Body of pancreas (tissue), 4 donors: ENCODE measurements at regions not wholly inside any gene's neighbourhood (a gene's known extent, or its start where the extent isn't known, plus 50 kb on each side); places are given as distances from the start of the nearest gene placed in this dataset.

Experiments
- ATAC-seq: fragments of 150-250 bp; one replicate; pipeline ENCODE4 v1.9.1; 2016
- DNase-seq, 4 donors: peaks; one replicate each; pipeline ENCODE4 v3.0.0-alpha.2; 2019
- H3K27ac ChIP-seq, 4 donors: fragments of 200-600 bp; sonication (generic); 1 replicate in 3 of 4; 2 replicates in 1 of 4; pipeline versions ENCODE4 v1.5.1 to v1.6.1; 2016 to 2019; ENCODE audit warnings: mild to moderate bottlenecking in 1 of 4, mixed read lengths in 1 of 4, moderate library complexity in 1 of 4
- H3K27me3 ChIP-seq, 2 donors: fragments of 200-600 bp; sonication (generic); one replicate each; pipeline ENCODE4 v1.6.0; 2016; ENCODE audit warnings: mild to moderate bottlenecking in 1 of 2
- H3K36me3 ChIP-seq, 2 donors: fragments of 200-600 bp; sonication (generic); replicated peaks in 1 of 2; 2 replicates each; pipeline ENCODE4 v1.5.1; 2016; ENCODE audit warnings: low read depth in 2 of 2; ENCODE audit not compliant: insufficient read depth in 1 of 2
- H3K4me1 ChIP-seq: fragments of 200-600 bp; sonication (generic); one replicate; pipeline ENCODE4 v1.6.0; 2016
- H3K4me3 ChIP-seq, 2 donors: fragments of 200-600 bp; sonication (generic); 1 replicate in 1 of 2; 2 replicates in 1 of 2; pipeline ENCODE4 v1.5.1; 2016 to 2019
- H3K9me3 ChIP-seq, 3 donors: fragments of 200-600 bp; sonication (generic); 1 replicate in 2 of 3; 2 replicates in 1 of 3; pipeline ENCODE4 v1.5.1; 2016
- POLR2A ChIP-seq, 3 donors: fragments of 450-650 bp; IDR thresholded peaks; one replicate each; pipeline ENCODE4 v1.6.1; 2016; ENCODE audit warnings: antibody characterized with exemption in 3 of 3, mild to moderate bottlenecking in 2 of 3
- WGBS, 2 donors: methylation state at CpG; one replicate each; pipeline ENCODE4 v1.1.5; 2017; 5-methylcytosine and 5-hydroxymethylcytosine counted together
- intact Hi-C: fragments of 100-400 bp; cut with DNase I; formaldehyde crosslinking; loops from one replicate; pipeline ENCODE4 v1.15.1; 2023
- TF ChIP-seq, protein P1 (sequence below), 7 experiments: fragments of 450-650 bp in 4 of 7; fragments of 200-600 bp in 3 of 7; sonication (generic) in 3 of 7; IDR thresholded peaks; one replicate each; pipeline ENCODE4 v1.5.1; 2016 to 2019; ENCODE audit warnings: antibody characterized with exemption in 7 of 7

- DNase-seq (no peak), ATAC-seq (no peak)
- Histone ChIP-seq H3K9me3 (no peaks in the 10 kb centered on the region), H3K27ac (no peak overlapping the region), H3K27me3 (no peaks in the 10 kb centered on the region), H3K4me3 (no peak overlapping the region), H3K4me1 (no peaks in the 10 kb centered on the region), H3K36me3 (no peaks in the 10 kb centered on the region)
- intact Hi-C loops: no loop called here
- WGBS, 2 donors: 92 to 98% methylated on average over 2 of the region's 2 CpGs
- TF ChIP-seq POLR2A (IDR thresholded peaks at IDR 0.05): no peak
- TF ChIP-seq, protein P1, sequence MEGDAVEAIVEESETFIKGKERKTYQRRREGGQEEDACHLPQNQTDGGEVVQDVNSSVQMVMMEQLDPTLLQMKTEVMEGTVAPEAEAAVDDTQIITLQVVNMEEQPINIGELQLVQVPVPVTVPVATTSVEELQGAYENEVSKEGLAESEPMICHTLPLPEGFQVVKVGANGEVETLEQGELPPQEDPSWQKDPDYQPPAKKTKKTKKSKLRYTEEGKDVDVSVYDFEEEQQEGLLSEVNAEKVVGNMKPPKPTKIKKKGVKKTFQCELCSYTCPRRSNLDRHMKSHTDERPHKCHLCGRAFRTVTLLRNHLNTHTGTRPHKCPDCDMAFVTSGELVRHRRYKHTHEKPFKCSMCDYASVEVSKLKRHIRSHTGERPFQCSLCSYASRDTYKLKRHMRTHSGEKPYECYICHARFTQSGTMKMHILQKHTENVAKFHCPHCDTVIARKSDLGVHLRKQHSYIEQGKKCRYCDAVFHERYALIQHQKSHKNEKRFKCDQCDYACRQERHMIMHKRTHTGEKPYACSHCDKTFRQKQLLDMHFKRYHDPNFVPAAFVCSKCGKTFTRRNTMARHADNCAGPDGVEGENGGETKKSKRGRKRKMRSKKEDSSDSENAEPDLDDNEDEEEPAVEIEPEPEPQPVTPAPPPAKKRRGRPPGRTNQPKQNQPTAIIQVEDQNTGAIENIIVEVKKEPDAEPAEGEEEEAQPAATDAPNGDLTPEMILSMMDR (IDR thresholded peaks at IDR 0.05): no peak
Measured at GRCh38 chr14:84252706-84253105, 1277.2 kb upstream of the FLRT2 start.

DNA sequence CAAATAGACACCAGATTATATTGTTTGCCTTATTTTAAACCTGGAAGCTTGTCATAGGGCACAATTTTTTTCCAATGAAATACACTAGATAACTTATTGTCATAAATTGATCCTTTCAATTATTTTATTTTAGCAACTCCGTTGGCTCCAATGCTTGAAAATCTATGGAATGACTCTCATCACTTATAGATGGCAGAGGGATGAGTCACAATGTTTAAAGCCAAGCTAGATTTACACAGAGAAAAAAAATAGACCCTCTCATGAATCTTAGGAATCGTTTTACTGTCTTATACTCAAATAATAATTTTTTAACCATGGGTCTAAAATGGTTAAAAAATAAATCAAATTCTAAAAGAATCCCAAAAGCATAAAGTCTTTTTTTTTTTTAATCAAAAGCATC is 1276.6 kb upstream of the FLRT2 start:
- ATAC-seq: no peak
- DNase-seq: no peak
- H3K27me3 ChIP-seq: no peaks in the 10 kb centered on the region
- WGBS, 2 donors: 82 to 86% methylated on average over 2 of the region's 2 CpGs
- no peak overlapping the region for H3K27ac ChIP-seq
- intact Hi-C loops: no loop called here
- TF ChIP-seq POLR2A (IDR thresholded peaks at IDR 0.05): no peak
- TF ChIP-seq, protein P1 (IDR thresholded peaks at IDR 0.05): no peak
- no peak overlapping the region for H3K4me3 ChIP-seq
- no peaks in the 10 kb centered on the region for H3K4me1 ChIP-seq
- no peaks in the 10 kb centered on the region for H3K36me3 ChIP-seq
- no peaks in the 10 kb centered on the region for H3K9me3 ChIP-seq

DNA sequence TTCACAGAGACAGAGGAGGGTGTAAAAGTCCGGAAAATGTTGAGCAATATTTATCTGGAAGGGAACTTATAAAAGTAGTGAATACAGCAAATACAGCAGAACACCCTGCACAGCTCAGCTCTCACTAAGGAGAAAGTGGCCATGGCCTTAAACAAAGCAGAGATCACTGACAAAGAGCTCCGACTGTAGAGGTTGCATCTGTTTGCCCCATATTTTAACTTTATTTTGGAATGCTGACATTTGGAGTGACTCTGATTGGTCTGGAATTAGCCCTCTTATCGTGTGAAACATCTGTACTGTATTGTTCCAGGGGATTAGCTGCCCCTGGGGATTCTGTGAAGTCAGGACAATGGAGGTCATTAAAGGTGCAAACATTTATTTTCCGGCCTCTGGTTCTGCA is 1275.7 kb upstream of the FLRT2 start:
- no peaks in the 10 kb centered on the region for H3K4me1 ChIP-seq
- ATAC-seq: peak; percentile 47
- H3K4me3 ChIP-seq: no peak overlapping the region
- no peak overlapping the region for H3K27ac ChIP-seq
- TF ChIP-seq, protein P1 (IDR thresholded peaks at IDR 0.05): no peak
- TF ChIP-seq POLR2A (IDR thresholded peaks at IDR 0.05): no peak
- no peaks in the 10 kb centered on the region for H3K36me3 ChIP-seq
- DNase-seq: no peak
- H3K9me3 ChIP-seq: no peaks in the 10 kb centered on the region
- WGBS, 2 donors: 44 to 47% methylated on average over 4 of the region's 4 CpGs
- H3K27me3 ChIP-seq: no peaks in the 10 kb centered on the region
- intact Hi-C loops: no loop called here

DNA sequence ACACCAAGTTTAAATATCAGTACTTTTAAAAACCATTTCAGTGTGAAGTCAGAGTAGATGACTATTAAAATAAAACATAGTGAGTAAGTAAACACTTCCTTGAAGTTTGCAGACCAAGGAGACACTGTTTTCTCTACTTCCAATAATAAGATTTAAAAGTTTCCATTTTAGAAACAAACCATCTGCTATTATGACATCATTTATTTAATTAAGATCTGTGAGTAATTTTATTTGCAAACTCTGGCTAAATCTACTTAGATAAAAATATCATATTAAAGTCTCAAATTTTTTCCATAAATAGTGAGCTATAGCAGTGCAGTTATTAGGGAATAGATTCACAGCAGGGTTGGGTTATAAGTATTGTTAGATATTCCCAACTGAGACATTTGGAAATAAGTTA is 1267.0 kb upstream of the FLRT2 start:
- DNase-seq: no peak
- Histone ChIP-seq H3K9me3 (no peaks in the 10 kb centered on the region), H3K4me3 (no peak overlapping the region), H3K36me3 (no peaks in the 10 kb centered on the region), H3K4me1 (peaks cover 3% of the 10 kb centered on the region), H3K27me3 (no peaks in the 10 kb centered on the region), H3K27ac (no peak overlapping the region)
- ATAC-seq: no peak
- TF ChIP-seq, protein P1 (IDR thresholded peaks at IDR 0.05): no peak
- TF ChIP-seq POLR2A (IDR thresholded peaks at IDR 0.05): no peak
- intact Hi-C loops: no loop called here

DNA sequence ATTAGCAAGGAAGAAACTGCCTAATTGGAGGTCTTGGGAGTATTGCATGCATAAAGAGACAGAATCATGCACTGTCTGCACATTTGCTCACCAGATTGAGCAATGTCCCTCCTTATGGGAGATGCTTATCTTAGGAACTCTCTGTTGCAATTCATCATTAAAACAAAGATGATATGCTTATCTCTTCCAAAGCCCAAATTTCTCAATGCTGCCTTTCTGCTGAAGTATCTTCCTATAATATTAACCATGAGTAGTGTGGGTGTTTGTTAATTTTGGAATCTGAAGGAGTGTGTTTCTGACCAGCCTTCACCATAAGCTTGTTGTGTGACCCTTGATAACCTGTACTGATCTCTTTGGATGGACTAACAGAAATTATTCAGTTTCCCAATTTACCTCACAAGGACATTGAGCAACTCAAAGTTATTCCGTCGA is 1257.6 kb upstream of the FLRT2 start:
- Histone ChIP-seq H3K27ac (no peak overlapping the region), H3K4me3 (no peak overlapping the region), H3K27me3 (no peaks in the 10 kb centered on the region), H3K36me3 (no peaks in the 10 kb centered on the region), H3K9me3 (no peaks in the 10 kb centered on the region), H3K4me1 (no peaks in the 10 kb centered on the region)
- ATAC-seq (no peak), DNase-seq (no peak)
- intact Hi-C loops: no loop called here
- no peak for TF ChIP-seq POLR2A (IDR thresholded peaks at IDR 0.05)
- TF ChIP-seq, protein P1 (IDR thresholded peaks at IDR 0.05): no peak
- 64 to 73% methylated on average over 2 of the region's 2 CpGs for WGBS, 2 donors
